Chondrocyte (in vitro differentiated cells): ENCODE measurements at regions not wholly inside any gene's neighbourhood (a gene's known extent, or its start where the extent isn't known, plus 50 kb on each side); places are given as distances from the start of the nearest gene placed in this dataset.

Source experiments
- DNase-seq: peaks from one replicate; pipeline ENCODE4 v3.0.0; 2021; ENCODE audit warnings: mixed read lengths, low spot score
- H3K27ac Mint-ChIP-seq: one replicate; pipeline ENCODE4 v1.8.0; 2021; ENCODE audit warnings: mild to moderate bottlenecking, moderate library complexity, mixed read lengths; ENCODE audit not compliant: unreplicated experiment
- H3K27me3 Mint-ChIP-seq: 2 replicates; pipeline ENCODE4 v1.8.0; 2021; ENCODE audit warnings: low read depth, mixed read lengths
- H3K36me3 Mint-ChIP-seq: 2 replicates; pipeline ENCODE4 v1.8.0; 2021; ENCODE audit warnings: low read depth, mixed read lengths
- H3K4me1 Mint-ChIP-seq: 2 replicates; pipeline ENCODE4 v1.8.0; 2021; ENCODE audit warnings: low read depth, mild to moderate bottlenecking, mixed read lengths
- H3K4me3 Mint-ChIP-seq: one replicate; pipeline ENCODE4 v1.8.0; 2021; ENCODE audit warnings: mild to moderate bottlenecking, moderate library complexity, mixed read lengths; ENCODE audit not compliant: unreplicated experiment
- H3K9me3 Mint-ChIP-seq: 2 replicates; pipeline ENCODE4 v1.8.0; 2021; ENCODE audit warnings: low read depth, mixed read lengths
- CTCF ChIP-seq: fragments of 200-600 bp; sonication (generic); IDR thresholded peaks from 2 replicates; pipeline ENCODE4 v1.5.0; 2021; ENCODE audit warnings: antibody characterized with exemption, mild to moderate bottlenecking, moderate library complexity

DNA sequence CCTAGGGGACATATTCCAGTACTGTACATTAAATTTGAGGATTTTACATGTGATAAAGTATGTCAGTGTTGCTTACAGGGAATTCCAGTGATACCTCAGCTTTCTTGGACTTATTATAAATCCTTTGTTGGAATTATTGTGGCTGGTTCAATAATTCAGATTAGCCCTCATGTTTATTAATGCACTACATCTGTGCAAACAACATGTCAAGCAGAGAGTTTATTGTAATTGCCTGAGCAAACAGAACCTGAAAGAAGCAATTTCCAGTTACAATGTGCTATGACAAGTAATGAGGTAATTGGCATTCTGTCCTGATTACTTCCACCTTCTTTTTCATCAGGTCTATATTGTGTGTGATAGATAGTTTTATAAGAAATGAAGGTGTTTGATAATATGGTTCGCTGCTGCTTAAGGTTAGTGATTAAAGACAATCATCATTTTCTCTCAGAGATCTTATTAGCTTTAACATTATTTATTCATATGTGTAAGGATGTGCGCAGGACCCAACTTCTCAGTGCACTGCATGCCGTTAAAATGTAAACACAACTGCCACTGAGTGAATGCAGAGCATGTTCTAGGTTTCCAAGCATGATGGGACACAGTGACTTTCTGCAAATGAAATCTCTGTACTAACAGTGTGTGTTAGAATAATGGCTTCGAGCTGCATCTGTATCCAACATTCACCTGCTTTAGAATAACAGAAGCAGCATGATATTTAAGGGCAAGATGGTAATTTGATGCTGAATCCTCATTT, 973.7 kb upstream of the POU3F3 start:
- H3K36me3 Mint-ChIP-seq = no peaks in the 10 kb centered on the region
- no peak overlapping the region for H3K4me3 Mint-ChIP-seq
- H3K9me3 Mint-ChIP-seq = no peaks in the 10 kb centered on the region
- no peak overlapping the region for H3K27ac Mint-ChIP-seq
- no peaks in the 10 kb centered on the region for H3K27me3 Mint-ChIP-seq
- H3K4me1 Mint-ChIP-seq = peaks cover 24% of the 10 kb centered on the region
- TF ChIP-seq CTCF = no peak
- DNase-seq = no peak

DNA sequence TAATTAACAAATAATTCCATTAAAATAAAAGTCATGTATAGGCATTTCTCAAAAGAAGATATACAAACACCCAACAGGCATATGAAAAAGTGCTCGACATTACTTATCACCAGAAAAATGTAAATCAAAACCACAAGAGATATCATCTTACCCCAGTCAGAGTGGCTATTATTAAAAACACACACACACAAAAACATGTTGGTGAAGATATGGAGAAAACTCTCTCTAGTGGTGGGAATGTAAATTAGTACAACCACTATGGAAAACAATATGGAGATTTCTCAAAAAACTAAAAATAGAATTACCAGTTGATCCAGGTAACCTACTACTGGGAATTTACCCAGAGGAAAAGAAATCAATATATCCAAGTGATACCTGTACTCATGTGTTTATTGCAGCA, 966.3 kb upstream of the POU3F3 start:
- DNase-seq = no peak
- Mint-ChIP-seq H3K27me3 (no peaks in the 10 kb centered on the region), H3K36me3 (no peaks in the 10 kb centered on the region), H3K27ac (no peak overlapping the region), H3K4me3 (no peak overlapping the region), H3K4me1 (no peaks in the 10 kb centered on the region), H3K9me3 (peaks cover 6% of the 10 kb centered on the region)
- peak; percentile 65 for TF ChIP-seq CTCF

- Mint-ChIP-seq H3K9me3 (no peaks in the 10 kb centered on the region), H3K27ac (no peak overlapping the region), H3K27me3 (no peaks in the 10 kb centered on the region), H3K36me3 (no peaks in the 10 kb centered on the region), H3K4me3 (no peak overlapping the region), H3K4me1 (no peaks in the 10 kb centered on the region)
- DNase-seq = no peak
- no peak for TF ChIP-seq CTCF
These were observed 957.7 kb upstream of the POU3F3 start for GRCh38 chr2:103896182-103896581.

DNA sequence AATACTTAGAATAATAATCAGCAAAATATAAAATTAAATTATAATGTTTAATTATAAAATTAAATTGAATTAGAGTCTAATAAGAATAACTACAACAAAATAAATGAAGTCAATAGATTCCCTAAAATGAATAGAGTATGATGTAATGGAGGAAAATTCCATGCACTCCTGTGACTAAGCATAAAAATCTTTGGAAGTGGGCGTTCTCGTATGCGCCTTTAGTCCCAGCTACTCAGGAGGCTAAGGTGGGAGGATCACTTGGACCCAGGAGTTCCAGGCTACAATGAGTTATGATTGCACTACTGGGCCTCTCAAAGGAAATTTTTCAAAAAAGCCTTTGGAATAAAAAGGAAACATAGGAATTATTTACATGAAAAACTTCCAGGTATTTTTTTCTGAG, 955.4 kb upstream of the POU3F3 start:
- no peaks in the 10 kb centered on the region for H3K4me1 Mint-ChIP-seq
- H3K36me3 Mint-ChIP-seq = no peaks in the 10 kb centered on the region
- no peak for TF ChIP-seq CTCF
- H3K27ac Mint-ChIP-seq = peak overlapping the region; percentile 32
- H3K27me3 Mint-ChIP-seq = no peaks in the 10 kb centered on the region
- DNase-seq = no peak
- H3K9me3 Mint-ChIP-seq = no peaks in the 10 kb centered on the region
- no peak overlapping the region for H3K4me3 Mint-ChIP-seq

- Mint-ChIP-seq H3K36me3 (no peaks in the 10 kb centered on the region), H3K4me3 (no peak overlapping the region)
These were observed 951.6 kb upstream of the POU3F3 start for GRCh38 chr2:103902347-103902746.

More at GRCh38 chr2:103902347-103902746, 951.6 kb upstream of the POU3F3 start:
- TF ChIP-seq CTCF = no peak
- Mint-ChIP-seq H3K27ac (no peak overlapping the region), H3K9me3 (peaks cover 3% of the 10 kb centered on the region), H3K4me1 (no peaks in the 10 kb centered on the region), H3K27me3 (no peaks in the 10 kb centered on the region)
- DNase-seq = no peak
